Hindlimb muscle (tissue), 1 donor: ENCODE measurements at regions not wholly inside any gene's neighbourhood (a gene's known extent, or its start where the extent isn't known, plus 50 kb on each side); places are given as distances from the start of the nearest gene placed in this dataset.

ENCODE experiments used
- DNase-seq: peaks from one replicate; pipeline ENCODE4 v3.0.0-alpha.2; 2013

DNA sequence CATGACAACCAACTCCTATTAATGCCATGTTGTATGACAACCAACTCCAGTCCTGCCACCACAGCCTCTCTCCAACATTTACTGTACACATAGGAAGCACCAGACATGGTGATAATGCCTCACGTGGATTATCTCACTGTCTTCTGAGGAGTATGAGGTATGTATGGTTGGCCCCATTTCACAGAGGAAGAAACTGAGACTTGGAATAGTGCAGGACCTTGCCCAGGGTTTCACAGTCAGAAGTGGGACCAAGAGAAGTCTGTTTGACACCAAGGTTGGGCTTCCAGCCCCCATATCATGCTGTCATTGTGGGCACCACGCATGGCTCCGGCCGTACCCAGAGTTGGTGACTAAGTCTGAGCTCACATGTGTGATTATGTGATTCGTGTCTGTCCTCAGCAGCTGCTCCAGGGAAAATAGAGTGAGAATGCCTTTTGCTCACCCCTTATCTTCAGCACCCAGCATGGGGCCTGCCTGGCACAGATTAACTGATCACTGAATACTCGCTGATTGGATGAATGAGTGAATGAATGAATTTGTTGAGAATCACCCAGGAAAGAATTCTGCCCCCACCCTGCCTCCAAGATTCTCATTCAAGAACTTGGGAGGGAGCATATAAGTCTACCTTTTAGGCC, 204.1 kb upstream of the NLRP1 start:
- DNase-seq, result no peak

DNA sequence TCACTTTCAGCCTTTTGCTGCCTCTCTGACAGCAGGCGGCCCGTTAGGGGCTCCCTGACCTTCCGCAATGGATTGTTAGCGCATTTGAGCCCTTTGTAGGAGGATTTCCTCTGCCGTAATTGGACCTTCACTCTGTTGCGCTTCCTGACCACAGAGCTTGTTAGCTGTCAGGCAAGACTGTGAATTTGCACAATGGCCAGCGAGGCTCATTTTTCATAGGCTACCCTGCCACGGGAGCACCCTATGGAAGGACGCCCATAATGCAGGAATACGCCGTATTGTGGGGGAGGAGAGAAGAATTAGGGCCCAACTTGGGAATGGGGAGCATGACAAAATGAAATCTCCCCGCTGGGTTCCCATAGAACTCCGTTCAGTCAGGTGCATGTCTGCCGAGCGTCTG, 205.2 kb upstream of the NLRP1 start:
- no peak for DNase-seq

DNA sequence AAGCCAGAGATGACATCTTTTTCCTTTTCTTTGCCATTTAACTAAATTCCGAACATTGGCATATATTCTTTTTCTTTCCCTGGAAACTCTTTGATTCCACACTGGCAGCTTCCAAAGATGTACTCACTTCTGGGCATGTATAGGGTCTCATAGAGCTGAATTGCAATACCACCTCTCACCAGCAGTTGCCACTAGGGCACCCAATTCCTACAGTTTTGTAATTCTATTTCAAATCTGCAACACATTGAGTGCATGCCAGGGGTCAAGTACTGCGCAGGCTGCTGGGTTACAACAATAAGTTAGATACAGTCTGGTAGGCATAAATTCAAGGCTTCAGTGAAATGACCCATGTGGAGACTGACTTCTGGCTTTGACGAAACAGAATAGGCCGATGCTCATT, 208.8 kb upstream of the NLRP1 start:
- no peak for DNase-seq

DNA sequence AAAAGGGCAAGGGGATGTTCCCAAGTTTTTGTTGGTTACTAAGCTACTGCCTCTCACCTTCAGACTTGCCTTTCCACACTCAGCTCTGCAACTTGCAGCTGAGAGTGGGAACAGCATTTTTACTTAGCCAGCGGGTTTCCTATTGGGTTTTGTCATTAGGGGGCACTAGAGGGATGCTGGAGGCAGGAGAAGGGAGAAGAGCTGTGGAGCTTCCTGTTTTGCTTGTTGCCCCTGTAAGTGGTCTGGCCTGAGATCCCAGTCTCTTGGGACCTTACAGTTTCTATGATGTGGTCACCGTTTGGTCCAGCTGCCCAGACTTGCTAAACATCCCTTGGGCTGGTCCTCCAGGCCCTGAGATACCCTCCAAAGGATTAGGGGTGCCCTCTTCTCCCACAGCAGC, 209.6 kb upstream of the NLRP1 start:
- DNase-seq, result no peak

DNA sequence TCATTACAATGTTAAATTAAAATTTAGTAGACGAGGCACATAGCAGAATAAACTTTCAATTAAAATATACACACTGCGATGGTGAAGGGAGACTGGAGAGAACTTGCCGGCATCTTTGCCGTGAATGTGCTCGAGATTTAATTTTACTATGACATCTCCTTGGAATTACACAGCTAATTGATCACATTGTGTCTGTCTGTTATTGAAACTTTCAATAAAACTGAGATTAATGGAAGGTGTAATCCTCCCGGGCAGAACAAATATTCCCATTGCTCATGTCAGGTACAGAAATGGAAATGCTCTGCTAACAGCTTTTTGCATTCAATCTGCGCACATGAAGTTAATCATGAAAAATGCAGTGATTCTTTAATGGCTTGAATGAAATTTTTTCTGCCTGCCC, 210.1 kb upstream of the NLRP1 start:
- no peak for DNase-seq

DNA sequence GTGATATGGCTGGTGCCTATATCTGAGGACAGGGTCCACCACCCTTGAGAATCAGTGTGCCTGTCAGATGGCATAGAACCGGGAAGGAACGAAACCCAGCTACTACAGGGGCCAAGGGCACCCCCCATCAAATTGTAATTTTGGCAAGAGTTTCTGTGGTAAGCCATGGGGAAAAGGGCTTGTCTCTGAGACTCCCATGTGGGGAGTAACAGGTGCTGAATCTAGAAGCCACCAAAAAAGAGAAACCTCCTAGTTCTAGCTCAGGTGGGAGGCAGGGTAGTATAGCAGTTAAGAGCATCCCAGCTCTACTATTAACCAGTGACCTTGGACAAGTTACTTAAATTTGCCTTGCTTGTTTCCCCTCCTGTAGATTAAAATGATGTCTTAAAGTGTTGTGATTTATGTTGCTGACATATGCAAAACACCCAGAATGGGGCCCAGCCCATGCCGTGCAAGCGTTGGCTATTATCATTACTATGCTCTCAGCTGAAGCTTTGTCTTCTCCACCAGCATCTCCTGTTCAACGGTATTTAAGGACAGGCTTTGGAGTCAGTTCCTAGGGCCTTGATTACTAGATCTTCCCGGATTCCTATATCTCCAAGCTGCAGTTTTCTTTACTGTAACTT, 210.7 kb upstream of the NLRP1 start:
- DNase-seq, result no peak

DNA sequence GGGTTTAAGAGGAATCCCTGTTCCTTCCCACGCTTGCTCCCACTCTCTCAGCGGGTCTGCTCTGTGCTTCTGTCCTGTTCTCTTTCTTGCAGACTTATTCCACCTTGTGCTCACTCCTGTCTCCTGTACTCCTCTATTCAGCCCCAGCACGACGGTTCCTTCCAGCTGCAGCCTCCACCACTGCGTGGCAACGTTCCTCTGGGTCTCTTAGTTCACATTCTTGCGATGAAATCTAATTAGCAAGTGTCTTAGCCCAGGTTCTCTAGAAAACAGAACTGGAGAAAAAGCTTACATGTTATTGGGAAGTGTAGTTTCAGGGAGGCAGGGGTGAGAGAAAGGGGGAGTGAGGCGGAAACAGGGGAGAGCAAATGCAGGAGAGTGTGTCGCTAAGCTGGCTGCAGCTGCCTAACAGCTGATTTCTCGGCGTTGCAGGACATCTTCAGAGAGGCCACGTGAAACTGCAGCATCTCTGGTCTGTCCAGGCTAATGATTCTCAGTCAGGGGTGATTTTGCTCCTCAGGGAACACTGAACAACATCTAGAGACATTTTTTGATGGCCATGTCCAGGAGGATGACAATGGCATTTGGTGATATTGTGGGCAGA, 213.2 kb upstream of the NLRP1 start:
- no peak for DNase-seq

DNA sequence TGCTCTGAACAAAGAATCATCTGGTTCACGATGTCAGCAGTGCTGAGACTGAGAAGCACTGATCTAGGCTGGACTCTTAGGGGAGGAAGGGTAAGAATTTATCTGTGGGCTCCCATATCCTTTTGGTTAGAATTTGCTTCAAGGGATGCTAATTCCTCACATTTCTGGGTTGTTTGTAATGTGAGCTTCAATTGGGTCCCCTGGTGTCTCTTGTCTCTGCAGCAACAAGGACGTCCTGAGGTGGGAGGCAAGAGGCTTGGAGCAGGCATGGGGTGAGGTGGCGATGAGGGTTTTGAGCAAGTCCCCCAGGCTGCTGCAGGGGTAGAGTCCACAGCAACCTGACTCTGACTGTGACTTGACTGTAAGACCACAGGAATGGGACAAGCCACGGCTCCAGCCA, 213.8 kb upstream of the NLRP1 start:
- no peak for DNase-seq

DNA sequence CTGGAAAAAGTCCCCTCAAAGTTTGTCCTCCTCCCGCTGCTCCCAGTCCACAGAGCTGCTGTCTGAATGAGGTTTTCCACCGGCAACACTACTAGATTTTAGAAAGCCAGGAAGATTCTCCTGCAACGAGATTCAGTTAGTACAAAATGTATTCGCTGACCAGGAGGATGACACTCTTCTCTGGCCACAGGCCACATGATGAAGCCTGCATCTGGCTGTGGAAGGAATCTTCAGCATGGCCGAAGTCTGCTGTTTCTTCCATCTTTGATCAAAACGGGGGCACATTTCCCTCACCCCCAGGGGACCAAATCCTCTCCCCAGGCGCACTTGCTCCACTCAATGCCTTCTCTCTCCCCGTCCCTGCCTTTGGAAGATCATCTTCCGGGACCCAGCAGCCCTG, 215.8 kb upstream of the NLRP1 start:
- DNase-seq, result no peak

DNA sequence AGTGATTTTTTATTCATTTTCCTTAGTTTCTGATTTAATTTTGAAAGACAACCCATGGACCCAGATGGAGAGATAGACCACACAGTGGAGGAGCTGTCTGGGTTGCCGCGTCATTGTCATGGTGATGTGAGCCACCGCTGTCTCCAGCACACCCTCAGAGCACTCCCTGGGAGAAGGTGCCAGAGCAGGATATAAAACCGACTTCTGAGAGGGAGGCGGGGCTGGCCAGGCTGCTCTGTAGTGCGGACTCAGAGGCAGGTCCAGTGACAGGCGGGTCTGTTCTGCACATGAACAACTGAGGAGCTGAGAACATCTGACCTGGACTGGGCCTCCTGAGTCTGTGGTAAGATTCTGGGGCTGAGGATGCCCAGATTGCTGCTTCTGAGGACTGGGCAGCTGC, 216.3 kb upstream of the NLRP1 start:
- no peak for DNase-seq

DNA sequence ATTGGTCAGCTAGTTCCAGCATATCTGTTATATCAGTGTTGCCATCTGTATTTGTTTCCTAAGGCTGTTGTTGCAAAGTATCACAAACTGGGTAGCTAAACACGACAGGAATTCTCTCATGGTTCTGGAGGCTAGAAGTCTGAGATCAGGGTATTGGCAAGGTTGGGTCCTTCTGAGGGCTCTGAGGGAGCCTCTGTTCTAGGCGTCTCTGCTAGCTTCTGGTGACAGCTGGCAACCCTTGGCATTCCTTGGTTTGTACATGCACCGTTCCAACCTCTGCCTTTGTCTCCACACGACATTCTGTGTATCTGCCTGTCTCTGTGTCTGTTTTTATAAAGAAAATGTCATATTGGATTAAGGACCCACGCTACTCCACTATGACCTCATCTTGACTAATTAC, 219.9 kb upstream of the NLRP1 start:
- DNase-seq, result no peak

DNA sequence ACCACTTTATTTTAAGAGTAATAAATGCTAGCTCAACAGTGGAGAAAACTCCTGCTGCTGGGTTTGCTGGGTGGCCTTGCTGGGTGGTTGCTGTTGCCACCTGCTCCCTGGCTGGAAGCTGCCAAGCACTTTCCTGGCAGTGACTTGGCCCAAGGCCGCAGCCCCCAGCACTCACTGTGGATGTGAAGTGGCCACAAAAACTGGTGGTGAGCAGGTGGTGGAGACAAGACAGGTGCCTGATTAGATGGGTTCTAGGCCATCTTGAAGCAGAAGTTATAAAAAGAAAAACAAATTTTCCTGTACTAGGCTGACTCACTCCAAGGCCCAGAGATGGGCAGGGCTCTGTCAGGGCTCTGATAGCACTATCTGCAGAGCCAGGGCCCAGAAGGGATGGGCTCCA, 224.7 kb upstream of the NLRP1 start:
- DNase-seq, result no peak

DNA sequence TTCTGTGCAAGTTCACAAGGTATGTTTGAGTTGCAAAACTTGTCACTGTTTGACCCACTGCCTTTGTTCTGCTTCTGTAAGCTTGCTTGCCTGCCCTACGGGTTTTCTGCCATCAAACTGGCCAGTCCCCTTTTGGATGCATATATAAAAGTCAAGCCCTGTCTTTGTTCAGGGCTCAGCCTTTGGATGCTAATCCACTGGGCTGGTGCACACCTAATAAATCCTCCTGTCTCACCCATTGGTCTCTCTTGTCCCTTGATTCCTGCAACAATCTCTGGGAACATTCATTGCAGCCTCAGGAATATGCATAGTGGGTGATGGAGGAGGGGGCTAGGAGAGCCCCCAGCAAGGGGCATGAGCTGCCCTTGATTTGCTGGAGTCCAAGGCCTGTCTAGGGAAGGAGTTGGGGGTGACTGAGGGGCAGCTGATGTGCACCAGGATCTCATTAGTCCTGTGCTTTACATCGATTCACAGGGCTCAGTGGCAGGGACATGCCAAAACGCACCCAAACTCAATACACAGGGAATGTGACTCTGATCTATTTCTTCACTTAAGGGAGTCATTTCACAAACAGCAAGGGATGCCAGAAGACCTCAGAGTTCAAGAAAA, 225.4 kb upstream of the NLRP1 start:
- DNase-seq, result no peak

DNA sequence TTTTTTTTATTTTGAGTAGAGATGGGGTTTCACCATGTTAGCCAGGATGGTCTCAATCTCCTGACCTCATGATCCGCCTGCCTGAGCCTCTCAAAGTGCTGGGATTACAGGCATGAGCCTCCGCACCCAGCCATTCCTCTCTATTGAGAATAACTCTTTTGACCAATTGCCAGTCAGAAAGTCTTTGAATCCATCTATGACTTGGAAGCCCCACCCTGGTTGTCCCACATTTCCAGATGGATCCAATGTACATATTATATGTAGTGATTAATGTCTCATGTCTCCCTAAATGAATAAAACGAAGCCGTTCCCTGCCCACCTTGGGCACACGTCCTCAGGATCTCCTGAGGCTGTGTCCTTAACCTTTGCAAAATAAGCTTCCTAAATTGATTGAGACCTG, 228.3 kb upstream of the NLRP1 start:
- no peak for DNase-seq

DNA sequence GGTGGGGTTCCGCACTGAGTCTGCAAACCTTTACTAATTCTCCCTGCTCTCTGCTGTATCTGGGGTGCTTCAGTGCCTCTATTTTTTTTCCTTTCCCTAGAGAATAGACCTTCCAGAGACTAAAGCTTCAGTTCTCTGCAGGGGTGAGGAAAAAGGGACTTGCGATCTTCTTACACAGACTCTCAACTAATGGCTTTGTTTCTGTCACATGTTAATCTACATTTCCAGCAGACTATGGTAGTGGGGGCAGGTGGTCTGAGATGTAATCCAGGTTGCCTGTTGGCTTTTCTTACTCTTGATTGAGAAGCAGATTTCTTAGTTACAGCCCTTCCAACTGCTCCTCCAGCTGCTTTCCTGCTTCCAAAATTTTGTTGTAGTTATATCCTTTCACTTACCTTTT, 229.0 kb upstream of the NLRP1 start:
- no peak for DNase-seq

DNA sequence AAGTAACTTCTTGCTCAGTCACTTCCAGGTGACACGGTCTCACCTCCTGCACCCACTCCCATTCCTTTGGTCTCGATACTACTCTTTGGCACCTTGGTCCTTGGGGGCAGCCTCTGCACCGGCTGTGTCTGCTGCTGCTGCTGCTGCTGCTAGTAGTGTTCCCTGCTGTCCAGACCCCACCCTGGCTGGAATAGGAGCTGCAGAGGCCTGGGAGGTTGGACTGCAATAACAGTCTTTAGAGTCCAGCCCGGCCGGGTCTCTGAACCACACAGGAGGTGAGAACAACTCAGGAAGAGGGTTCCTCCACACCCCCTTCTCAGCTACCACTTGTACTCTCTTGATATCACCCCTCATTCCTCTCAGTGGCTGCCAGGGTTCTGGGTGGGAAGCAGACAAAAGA, 231.1 kb upstream of the NLRP1 start:
- DNase-seq, result no peak

DNA sequence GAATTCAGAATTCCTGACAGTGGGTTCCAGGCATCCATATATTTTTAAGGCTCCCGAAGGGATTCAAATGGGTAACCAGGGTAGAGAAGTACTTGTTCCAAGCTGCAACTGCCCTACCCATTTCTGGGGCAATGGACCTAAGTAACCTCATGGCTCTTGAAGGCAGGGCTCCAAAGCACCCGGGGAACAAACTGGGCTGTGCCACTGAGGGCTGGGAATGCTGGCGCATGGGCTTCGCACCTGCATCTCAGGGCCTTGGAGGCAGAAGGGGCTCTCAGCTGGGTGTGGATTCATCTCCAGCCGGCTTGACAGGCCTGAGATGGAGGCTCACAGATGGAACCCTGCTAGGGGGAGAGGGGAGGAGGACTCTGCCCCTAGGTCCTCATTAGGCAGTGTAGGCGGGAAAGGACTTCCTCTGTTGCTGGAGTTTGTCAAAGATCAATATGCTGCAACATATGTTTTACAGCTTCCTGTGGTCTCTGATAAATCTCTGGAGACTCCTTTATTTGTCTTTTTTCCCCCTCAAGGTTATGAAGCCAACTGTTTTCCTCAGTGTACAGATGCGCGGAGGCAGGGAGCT, 232.3 kb upstream of the NLRP1 start:
- DNase-seq, result no peak

DNA sequence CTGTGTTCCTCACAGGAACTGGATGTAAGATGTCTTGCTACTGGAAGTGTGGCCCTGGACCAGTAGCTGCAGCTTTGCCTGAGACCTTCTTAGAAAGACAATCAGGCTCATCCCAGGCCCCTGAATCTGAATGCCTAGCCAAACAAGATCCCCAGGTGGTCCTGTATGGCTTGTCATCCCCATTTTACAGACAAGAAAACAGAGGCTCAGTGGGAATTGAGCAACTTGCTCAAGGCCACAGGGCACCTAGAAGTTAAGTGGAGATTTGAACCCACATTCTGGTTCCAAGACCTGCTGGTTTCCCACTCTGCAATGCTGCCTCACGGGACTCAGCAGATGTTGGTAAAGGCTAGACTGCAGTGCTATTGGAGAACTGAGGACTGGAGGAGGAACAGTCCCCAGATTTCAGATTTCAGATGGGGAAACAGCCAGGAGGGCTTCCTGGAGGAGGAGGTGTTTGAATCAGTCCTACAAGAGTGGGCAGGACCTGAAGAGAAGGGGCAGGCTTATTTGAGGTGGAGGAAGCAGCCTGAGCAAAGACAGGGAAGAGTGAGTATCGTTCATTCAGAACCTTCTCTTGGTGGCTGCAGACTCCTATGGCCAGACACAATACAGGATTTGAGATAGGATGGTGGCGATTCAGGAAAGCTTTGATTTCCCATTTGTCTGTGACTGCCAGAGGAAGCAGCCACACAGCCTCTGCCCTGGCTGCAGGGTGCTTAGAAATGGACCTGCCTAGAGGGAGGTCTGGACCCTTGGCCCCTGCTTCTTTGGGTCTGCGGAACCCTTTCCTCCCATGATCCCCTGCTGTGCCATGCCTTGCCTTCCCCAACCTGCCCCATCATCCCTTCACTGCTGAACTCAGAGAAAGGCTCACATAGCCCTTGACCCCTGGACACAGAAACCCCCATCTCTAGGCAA, 233.4 kb upstream of the NLRP1 start:
- DNase-seq, result no peak

DNA sequence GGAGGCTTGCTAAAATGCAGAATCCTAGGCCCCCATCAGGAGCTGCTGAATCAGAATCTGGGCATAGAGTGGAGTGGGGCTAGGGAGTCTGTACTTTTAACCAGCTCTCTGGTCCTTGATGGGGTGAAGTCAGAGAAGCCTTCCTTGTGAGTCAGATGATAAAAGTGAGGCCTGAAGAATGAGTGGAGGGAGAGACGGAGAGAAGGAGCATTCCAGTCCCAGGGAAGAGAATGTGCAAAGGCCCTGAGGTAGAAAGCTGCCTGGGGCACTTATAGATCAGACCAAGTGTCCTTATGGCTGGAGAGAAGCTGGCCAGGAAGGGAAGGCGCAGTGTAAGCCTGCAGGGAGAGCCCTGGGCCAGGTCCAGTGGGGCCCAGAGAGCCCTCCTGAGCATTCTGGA, 235.1 kb upstream of the NLRP1 start:
- no peak for DNase-seq

DNA sequence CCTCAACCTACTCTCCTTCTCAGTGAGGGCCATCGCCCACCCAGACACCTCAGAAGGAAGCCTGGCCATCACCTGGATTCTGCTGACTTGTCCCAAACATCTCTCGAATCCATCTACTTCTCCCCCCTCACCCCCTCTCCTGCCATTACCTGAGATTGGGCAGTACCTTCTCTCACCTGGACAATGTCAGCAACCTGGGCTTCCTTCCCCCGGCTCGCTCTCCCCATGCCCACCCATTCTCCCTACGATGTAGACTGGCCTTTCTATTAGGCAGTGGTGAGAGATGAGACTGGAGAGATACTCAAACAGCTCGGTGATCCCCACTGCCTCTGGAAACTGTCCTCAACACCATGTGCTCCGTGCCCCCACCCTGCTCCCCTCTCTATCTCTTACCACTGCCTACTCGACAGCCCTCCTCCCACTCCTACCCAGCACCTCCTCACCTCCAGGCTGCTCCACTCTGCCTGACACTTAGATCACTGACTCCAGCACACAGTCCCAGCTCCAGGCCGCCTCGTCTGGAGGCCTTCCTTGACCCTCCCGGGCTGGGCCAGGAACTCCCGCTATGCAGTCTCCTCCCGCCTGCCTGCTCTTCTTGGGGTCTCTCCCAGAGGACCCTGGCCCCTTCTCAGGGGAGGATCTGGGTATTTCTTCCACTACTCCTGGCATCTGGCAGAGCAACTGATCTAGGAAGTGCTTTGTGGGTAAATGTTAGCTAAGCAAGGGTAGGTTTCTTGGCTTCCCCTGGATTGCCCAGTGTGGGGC, 235.8 kb upstream of the NLRP1 start:
- no peak for DNase-seq

DNA sequence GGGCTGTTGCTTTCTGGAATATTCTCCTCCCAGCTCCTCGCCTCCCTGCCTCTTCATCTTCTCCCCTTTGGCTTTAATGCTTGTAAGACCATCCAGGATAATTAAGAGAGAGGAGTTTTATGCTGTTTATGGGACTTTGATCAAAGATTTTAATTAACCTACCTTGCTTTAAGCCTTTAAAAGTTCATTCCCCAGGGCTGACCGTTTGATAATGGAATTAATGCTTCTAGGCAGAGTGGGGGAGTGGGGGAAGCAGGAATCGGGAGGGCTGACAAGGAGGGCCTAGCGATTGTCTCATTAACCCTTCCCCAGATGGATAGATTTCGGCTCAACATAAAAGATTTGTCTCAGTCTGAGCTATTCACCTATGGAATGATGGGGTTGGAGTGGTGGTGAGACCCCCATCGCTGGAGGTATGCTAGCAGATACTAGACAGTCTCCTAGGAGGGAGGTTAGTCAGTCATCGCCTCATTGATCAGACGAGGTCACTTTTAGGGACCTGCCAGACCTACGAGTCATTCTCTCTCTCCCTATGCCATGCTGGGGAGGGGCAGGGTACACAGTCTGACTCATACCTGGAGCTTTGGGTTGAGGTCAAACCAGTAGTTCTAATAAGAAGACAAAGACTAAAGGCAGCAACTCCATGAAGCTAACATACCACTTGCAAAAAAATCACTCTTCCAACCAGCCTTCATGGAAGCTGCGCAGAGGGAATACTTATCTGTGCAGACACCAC, 236.6 kb upstream of the NLRP1 start:
- no peak for DNase-seq
